ENCODE measurements at regions not wholly inside any gene's neighbourhood (a gene's known extent, or its start where the extent isn't known, plus 50 kb on each side); places are given as distances from the start of the nearest gene placed in this dataset.

GRCh38 chr6:120564779-120565178 is 769.5 kb downstream of the TBC1D32 start:
- 79 to 90% (median 86%) methylated on average over 3 of the region's 3 CpGs for WGBS, 5 donors

GRCh38 chr6:120558294-120558693 is 776.0 kb downstream of the TBC1D32 start:
- H3K27me3 ChIP-seq (replicated peaks in 1 of 7) = no peaks in the 10 kb centered on the region
- H3K4me3 ChIP-seq = no peak overlapping the region
- no peaks in the 10 kb centered on the region for H3K4me1 ChIP-seq
- H3K36me3 ChIP-seq = no peaks in the 10 kb centered on the region
- DNase-seq = no peak
- WGBS, 5 donors = 78 to 86% (median 79%) methylated on average over 2 of the region's 2 CpGs
- no peak overlapping the region for H3K27ac ChIP-seq
- no peak for TF ChIP-seq POLR2A (IDR thresholded peaks at IDR 0.05)
- no peak for TF ChIP-seq POLR2AphosphoS5 (IDR thresholded peaks at IDR 0.05)
- no peak for TF ChIP-seq CTCF (IDR thresholded peaks at IDR 0.05 in 8 of 11, conservative IDR thresholded peaks at IDR 0.05 in 3 of 11)
- intact Hi-C loops (cut with DNase I; ENCODE audit: low total_unique reads) = no loop called here
- H3K9me3 ChIP-seq = peaks cover 0 to 6% (median 0%) of the 10 kb centered on the region in 8 donors

More at GRCh38 chr6:120564779-120565178, 769.5 kb downstream of the TBC1D32 start:
- no peak for TF ChIP-seq CTCF (IDR thresholded peaks at IDR 0.05 in 8 of 11, conservative IDR thresholded peaks at IDR 0.05 in 3 of 11)
- no peak for TF ChIP-seq POLR2A (IDR thresholded peaks at IDR 0.05)
- no peak for TF ChIP-seq POLR2AphosphoS5 (IDR thresholded peaks at IDR 0.05)
- no peak overlapping the region for H3K27ac ChIP-seq
- H3K9me3 ChIP-seq = peaks cover 0 to 15% (median 0%) of the 10 kb centered on the region in 8 donors
- no peaks in the 10 kb centered on the region for H3K4me1 ChIP-seq
- H3K36me3 ChIP-seq = no peaks in the 10 kb centered on the region
- no peak for DNase-seq
- intact Hi-C loops (cut with DNase I; ENCODE audit: low total_unique reads) = no loop called here
- no peak overlapping the region for H3K4me3 ChIP-seq
- H3K27me3 ChIP-seq (replicated peaks in 1 of 7) = no peaks in the 10 kb centered on the region

GRCh38 chr6:120557554-120557953 is 776.7 kb downstream of the TBC1D32 start:
- Histone ChIP-seq H3K9me3 (no peaks in the 10 kb centered on the region), H3K4me3 (no peak overlapping the region), H3K4me1 (no peaks in the 10 kb centered on the region), H3K27me3 (replicated peaks in 1 of 7) (no peaks in the 10 kb centered on the region), H3K27ac (no peak overlapping the region), H3K36me3 (no peaks in the 10 kb centered on the region)
- no peak for DNase-seq
- no peak for TF ChIP-seq POLR2AphosphoS5 (IDR thresholded peaks at IDR 0.05)
- no peak for TF ChIP-seq CTCF (IDR thresholded peaks at IDR 0.05 in 8 of 11, conservative IDR thresholded peaks at IDR 0.05 in 3 of 11)
- TF ChIP-seq POLR2A (IDR thresholded peaks at IDR 0.05) = no peak
- intact Hi-C loops (cut with DNase I; ENCODE audit: low total_unique reads) = no loop called here
- WGBS, 5 donors = 63 to 82% (median 73%) methylated on average over 3 of the region's 3 CpGs

- no peak overlapping the region for H3K4me3 ChIP-seq
- no peak for DNase-seq
- no peaks in the 10 kb centered on the region for H3K9me3 ChIP-seq
- TF ChIP-seq CTCF (IDR thresholded peaks at IDR 0.05 in 8 of 11, conservative IDR thresholded peaks at IDR 0.05 in 3 of 11) (no peak), POLR2AphosphoS5 (IDR thresholded peaks at IDR 0.05) (no peak), POLR2A (IDR thresholded peaks at IDR 0.05) (no peak)
- no peaks in the 10 kb centered on the region for H3K4me1 ChIP-seq
- H3K27me3 ChIP-seq (replicated peaks in 1 of 7) = no peaks in the 10 kb centered on the region
- no peak overlapping the region for H3K27ac ChIP-seq
- WGBS, 5 donors = 71 to 78% (median 73%) methylated on average over 1 of the region's 1 CpG
- H3K36me3 ChIP-seq = no peaks in the 10 kb centered on the region
- intact Hi-C loops (cut with DNase I; ENCODE audit: low total_unique reads) = no loop called here
Measured at GRCh38 chr6:120556491-120556890, 777.8 kb downstream of the TBC1D32 start.

Data from spleen (tissue), 11 donors.